BLaER1 treated with 17β-estradiol and CSF1 and Interleukin-3, amounts not matched to agents 10 nM and 100 nM (cell line): ENCODE measurements at regions not wholly inside any gene's neighbourhood (a gene's known extent, or its start where the extent isn't known, plus 50 kb on each side); places are given as distances from the start of the nearest gene placed in this dataset.
"Not testable (repeated sequence)": the region's sequence is repeated elsewhere in the genome, so short reads cannot be mapped to it uniquely, and the experiment has no call there.

Source experiments
- H3K27ac ChIP-seq, 11 experiments: shearing (Covaris generic); formaldehyde crosslinking; 2 replicates each; pipeline ENCODE4 v1.8.1; 2022
- H3K27me3 ChIP-seq, 11 experiments: shearing (Covaris generic); formaldehyde crosslinking; 2 replicates each; pipeline ENCODE4 v1.8.1; 2022
- H3K36me3 ChIP-seq, 11 experiments: shearing (Covaris generic); formaldehyde crosslinking; 2 replicates each; pipeline ENCODE4 v1.8.1; 2022
- H3K4me1 ChIP-seq, 10 experiments: shearing (Covaris generic); formaldehyde crosslinking; 2 replicates each; pipeline ENCODE4 v1.8.1; 2022
- H3K4me2 ChIP-seq, 11 experiments: shearing (Covaris generic); formaldehyde crosslinking; 2 replicates each; pipeline ENCODE4 v1.8.1; 2022
- H3K4me3 ChIP-seq, 10 experiments: shearing (Covaris generic); formaldehyde crosslinking; 2 replicates each; pipeline ENCODE4 v1.8.1; 2022
- H3K9ac ChIP-seq, 11 experiments: shearing (Covaris generic); formaldehyde crosslinking; 2 replicates each; pipeline ENCODE4 v1.8.1; 2022
- H3K9me3 ChIP-seq, 11 experiments: shearing (Covaris generic); formaldehyde crosslinking; replicated peaks in 1 of 11; 2 replicates each; pipeline ENCODE4 v1.8.1; 2022
- H4K20me1 ChIP-seq, 11 experiments: shearing (Covaris generic); formaldehyde crosslinking; 2 replicates each; pipeline ENCODE4 v1.8.1; 2022
- Cebpa-rat ChIP-seq, 11 experiments: shearing (Covaris generic); IDR thresholded peaks; 2 replicates each; pipeline ENCODE4 v1.8.1; 2022

DNA sequence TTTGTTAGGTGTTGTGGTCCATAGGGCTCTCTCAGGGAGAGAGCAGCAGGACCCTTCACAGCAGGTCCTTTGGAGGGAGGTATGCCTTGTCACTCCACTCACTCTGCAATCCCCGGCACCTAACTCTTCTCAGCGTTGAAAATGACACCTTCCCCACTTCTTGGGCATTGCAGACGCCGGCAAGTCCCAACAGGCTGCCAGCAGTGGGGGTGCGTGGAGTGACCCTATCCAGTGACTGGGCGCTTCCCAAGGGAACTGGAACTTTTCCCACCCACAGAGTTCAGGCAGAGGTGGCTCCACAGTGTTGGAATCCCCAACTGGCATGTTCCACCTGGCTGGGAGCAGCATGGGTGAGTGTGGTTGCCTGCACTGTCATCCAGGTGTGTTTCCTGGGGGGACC, 705.1 kb upstream of the FRG1 start:
- Histone ChIP-seq H3K9me3 (peaks cover 21 to 36% (median 33%) of the 10 kb centered on the region in 11 experiments), H3K36me3 (no peaks in the 10 kb centered on the region), H3K4me2 (no peak overlapping the region), H4K20me1 (no peaks in the 10 kb centered on the region), H3K4me3 (no peak overlapping the region), H3K27me3 (no peaks in the 10 kb centered on the region), H3K27ac (no peak overlapping the region), H3K4me1 (no peaks in the 10 kb centered on the region), H3K9ac (no peak overlapping the region)
- TF ChIP-seq Cebpa-rat (IDR thresholded peaks at IDR 0.05) = no peak

DNA sequence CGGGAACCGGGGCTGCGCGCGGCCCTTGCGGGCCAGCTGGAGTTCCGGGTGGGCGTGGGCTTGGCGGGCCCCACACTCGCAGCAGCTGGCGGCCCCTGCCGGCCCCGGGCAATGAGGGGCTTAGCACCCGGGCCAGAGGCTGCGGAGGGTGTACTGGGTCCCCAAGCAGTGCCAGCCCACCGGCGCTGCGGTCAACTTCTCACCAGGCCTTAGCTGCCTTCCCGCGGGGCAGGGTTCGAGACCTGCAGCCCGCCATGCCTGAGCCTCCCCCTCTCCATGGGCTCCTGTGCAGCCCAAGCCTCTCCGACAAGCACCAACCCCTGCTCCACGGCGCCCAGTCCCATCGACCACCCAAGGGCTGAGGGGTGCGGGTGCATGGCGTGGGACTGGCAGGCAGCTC, 704.4 kb upstream of the FRG1 start:
- not testable (repeated sequence) for H3K27me3 ChIP-seq, H3K36me3 ChIP-seq, H3K9ac ChIP-seq, H3K4me3 ChIP-seq, H3K4me2 ChIP-seq, H4K20me1 ChIP-seq, H3K4me1 ChIP-seq, H3K27ac ChIP-seq
- peaks cover 21 to 36% (median 33%) of the 10 kb centered on the region in 11 experiments for H3K9me3 ChIP-seq

DNA sequence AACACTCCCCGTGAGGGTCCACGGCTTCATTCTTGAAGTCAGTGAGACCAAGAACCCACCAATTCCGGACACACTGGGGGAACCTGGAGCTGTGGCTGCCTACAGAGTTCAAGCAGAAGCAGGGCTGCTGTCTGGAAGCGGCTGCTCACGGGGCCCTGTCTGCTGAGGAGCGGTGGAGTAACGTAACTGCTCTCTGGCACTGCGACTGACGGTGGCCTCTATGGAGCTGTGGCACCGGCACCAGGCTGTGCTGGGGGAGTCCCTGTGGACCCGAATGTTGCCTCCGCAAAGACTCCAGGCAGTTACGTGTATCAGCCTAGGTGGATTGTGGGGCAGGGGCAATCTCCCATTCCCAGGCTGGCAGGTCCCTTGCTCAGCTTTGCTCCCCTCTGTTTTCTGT, 703.3 kb upstream of the FRG1 start:
- no peaks in the 10 kb centered on the region for H3K4me1 ChIP-seq
- H3K27me3 ChIP-seq = no peaks in the 10 kb centered on the region
- TF ChIP-seq Cebpa-rat (IDR thresholded peaks at IDR 0.05) = no peak
- H3K4me2 ChIP-seq = no peak overlapping the region
- no peaks in the 10 kb centered on the region for H3K36me3 ChIP-seq
- peaks cover 21 to 36% (median 33%) of the 10 kb centered on the region in 11 experiments for H3K9me3 ChIP-seq
- no peak overlapping the region for H3K9ac ChIP-seq
- no peak overlapping the region for H3K27ac ChIP-seq
- no peaks in the 10 kb centered on the region for H4K20me1 ChIP-seq
- H3K4me3 ChIP-seq = no peak overlapping the region

DNA sequence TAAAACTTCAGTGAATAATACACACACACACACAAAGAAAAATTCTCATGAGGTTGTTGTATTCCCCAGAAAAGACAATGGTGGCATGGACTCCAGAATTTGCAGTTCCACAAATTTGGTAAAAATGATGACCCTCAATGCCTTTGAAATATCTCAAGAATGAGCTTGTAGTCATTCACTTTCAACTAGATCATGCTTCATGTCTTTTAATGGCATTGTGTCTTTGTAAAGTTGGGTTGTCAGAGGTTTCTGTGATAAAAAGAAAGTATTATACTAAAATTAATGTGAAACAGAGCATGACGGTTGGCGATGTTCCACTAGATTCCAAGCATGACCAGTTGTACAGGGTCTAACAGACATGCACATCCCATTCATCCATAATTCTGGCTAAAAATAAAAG, 685.0 kb upstream of the FRG1 start:
- H4K20me1 ChIP-seq = no peaks in the 10 kb centered on the region
- H3K27ac ChIP-seq = no peak overlapping the region
- H3K9ac ChIP-seq = no peak overlapping the region
- no peaks in the 10 kb centered on the region for H3K36me3 ChIP-seq
- H3K27me3 ChIP-seq = no peaks in the 10 kb centered on the region
- no peak for TF ChIP-seq Cebpa-rat (IDR thresholded peaks at IDR 0.05)
- no peaks in the 10 kb centered on the region for H3K4me1 ChIP-seq
- H3K9me3 ChIP-seq = peaks cover 9 to 27% (median 15%) of the 10 kb centered on the region in 11 experiments; a peak in 16 of 22 replicates
- no peak overlapping the region for H3K4me2 ChIP-seq
- no peak overlapping the region for H3K4me3 ChIP-seq

DNA sequence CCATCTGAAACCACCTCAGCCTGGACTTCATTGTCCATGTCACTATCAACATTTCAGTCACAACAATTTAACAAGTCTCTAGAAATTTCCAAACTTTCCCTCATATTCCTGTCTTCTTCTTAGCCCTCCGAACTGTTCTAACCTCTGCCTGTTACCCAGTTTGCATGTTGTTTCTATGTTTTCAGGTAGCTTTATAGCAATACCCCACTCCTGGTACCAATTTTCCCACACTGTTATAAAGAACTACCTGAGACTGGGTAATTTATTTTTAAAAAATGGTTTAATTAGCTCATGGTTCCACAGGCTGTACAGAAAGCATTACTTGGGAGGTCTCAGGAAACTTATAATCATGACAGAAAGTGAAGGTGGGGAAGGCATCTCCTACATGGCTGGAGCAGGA, 679.2 kb upstream of the FRG1 start:
- Histone ChIP-seq H3K4me1 (no peaks in the 10 kb centered on the region), H3K4me3 (no peak overlapping the region), H3K27me3 (no peaks in the 10 kb centered on the region), H3K27ac (no peak overlapping the region), H4K20me1 (no peaks in the 10 kb centered on the region), H3K9ac (no peak overlapping the region), H3K9me3 (peaks cover 0 to 19% (median 10%) of the 10 kb centered on the region in 11 experiments; a peak in 17 of 22 replicates), H3K36me3 (no peaks in the 10 kb centered on the region), H3K4me2 (no peak overlapping the region)
- no peak for TF ChIP-seq Cebpa-rat (IDR thresholded peaks at IDR 0.05)

DNA sequence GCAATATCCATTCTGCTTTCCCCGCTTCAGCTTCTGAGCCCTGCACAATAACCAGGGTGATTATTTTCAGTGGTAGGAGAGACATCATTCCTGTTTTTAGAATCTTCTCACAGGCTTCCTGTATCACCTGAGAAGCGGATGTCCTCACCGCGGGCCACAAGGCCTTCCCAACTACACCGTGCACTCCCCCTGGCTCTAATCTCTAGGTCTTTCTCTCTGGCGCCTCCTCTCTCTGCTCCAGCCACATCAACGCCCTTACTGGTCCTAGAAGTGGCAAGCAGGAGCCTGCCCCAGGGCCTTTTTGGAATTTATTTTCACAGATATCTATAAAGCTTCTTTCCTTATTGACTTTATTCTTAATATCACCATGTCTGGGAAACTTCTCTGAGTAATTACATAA, 675.2 kb upstream of the FRG1 start:
- Histone ChIP-seq H3K4me3 (no peak overlapping the region), H3K9me3 (peaks cover 0 to 15% (median 10%) of the 10 kb centered on the region in 11 experiments; a peak in 17 of 22 replicates), H3K4me1 (no peaks in the 10 kb centered on the region), H4K20me1 (no peaks in the 10 kb centered on the region), H3K27me3 (no peaks in the 10 kb centered on the region), H3K9ac (no peak overlapping the region), H3K27ac (no peak overlapping the region), H3K4me2 (no peak overlapping the region), H3K36me3 (no peaks in the 10 kb centered on the region)
- TF ChIP-seq Cebpa-rat (IDR thresholded peaks at IDR 0.05) = no peak

DNA sequence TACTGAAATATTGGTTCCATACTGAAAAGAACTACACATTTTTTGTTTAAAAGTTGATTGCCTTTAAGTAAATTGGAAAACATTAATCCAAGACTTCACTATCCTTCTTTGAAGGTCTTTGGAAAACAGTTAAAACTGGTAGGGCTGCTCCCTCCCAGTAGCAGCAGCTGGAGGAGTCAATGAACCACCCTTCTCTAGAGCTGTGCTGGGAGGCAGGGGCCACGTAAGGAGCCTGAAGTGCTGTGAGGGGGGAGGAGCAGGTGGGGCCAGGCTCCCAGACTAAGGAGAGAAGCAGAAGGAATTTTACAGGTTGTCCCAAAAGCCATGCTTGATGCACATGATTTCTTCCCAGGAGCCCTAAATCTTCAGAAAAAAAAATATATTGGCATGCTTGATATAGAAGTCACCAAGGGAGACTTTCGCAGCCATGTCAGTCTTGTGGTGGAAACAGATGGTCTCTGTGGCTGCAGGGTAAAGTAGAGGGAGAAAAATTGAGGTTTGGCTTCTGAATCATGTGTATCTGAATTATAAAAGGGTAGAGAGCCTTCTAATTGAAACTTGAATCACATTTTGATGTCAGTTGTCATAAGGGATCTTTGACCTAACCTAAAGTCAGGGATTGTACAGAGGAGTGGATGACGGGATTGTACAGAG, 673.2 kb upstream of the FRG1 start:
- H3K27ac ChIP-seq = no peak overlapping the region
- no peaks in the 10 kb centered on the region for H3K4me1 ChIP-seq
- no peak overlapping the region for H3K4me2 ChIP-seq
- no peak overlapping the region for H3K4me3 ChIP-seq
- no peak overlapping the region for H3K9ac ChIP-seq
- H4K20me1 ChIP-seq = no peaks in the 10 kb centered on the region
- no peaks in the 10 kb centered on the region for H3K36me3 ChIP-seq
- H3K9me3 ChIP-seq = no peaks in the 10 kb centered on the region
- H3K27me3 ChIP-seq = no peaks in the 10 kb centered on the region
- no peak for TF ChIP-seq Cebpa-rat (IDR thresholded peaks at IDR 0.05)

DNA sequence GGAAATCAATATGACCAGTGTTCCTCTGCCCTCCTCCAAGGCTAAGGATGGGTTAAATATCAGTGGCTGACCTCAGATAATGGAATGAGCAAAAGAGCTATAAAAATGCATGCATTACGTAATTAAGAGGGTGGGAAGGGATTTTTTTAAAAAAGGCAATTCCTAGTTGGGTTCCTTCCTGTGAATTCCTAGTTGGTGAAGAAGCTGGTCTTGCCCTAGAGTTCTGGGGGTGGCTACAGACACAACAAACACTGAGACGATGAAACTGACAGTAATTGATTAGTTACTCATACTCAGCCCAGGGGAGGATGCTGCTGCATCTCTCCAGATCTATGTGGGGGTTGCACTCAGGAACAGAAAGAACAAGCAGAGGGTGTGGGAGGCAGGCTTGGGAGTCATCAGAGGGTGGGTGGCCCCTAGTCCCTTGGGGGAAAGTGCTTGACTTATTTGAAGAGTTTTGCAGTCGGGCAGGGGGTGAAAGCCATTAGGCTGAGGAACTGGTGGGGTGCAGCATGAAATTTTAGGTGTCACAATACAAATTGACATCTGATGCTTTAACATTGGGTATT, 662.0 kb upstream of the FRG1 start:
- Histone ChIP-seq H3K27ac (no peak overlapping the region), H3K27me3 (no peaks in the 10 kb centered on the region), H3K9ac (no peak overlapping the region), H4K20me1 (no peaks in the 10 kb centered on the region), H3K4me1 (no peaks in the 10 kb centered on the region), H3K36me3 (no peaks in the 10 kb centered on the region), H3K4me3 (no peak overlapping the region), H3K4me2 (no peak overlapping the region), H3K9me3 (no peaks in the 10 kb centered on the region)
- no peak for TF ChIP-seq Cebpa-rat (IDR thresholded peaks at IDR 0.05)

DNA sequence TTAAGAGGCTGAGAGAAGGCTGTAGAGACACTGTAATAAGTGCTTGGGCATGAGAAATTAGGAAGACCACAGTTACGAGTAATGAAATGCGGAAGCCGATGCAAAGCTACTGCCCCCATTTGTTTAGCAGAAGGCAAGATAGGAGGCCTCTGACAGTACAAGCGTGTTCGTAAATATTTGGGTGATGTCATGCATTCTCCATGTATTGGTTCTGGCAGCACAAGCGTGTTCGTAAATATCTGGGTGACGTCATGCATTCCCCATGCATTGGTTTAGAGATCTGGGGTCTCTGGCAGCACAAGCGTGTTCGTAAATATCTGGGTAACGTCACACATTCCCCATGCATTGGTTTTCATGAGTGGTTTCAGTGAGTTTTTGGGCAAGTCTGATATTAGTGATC, 661.5 kb upstream of the FRG1 start:
- Histone ChIP-seq H3K4me1 (no peaks in the 10 kb centered on the region), H3K9ac (no peak overlapping the region), H3K27ac (no peak overlapping the region), H3K27me3 (no peaks in the 10 kb centered on the region), H3K4me2 (no peak overlapping the region), H3K36me3 (no peaks in the 10 kb centered on the region), H3K9me3 (no peaks in the 10 kb centered on the region), H4K20me1 (no peaks in the 10 kb centered on the region), H3K4me3 (no peak overlapping the region)
- TF ChIP-seq Cebpa-rat (IDR thresholded peaks at IDR 0.05) = no peak

DNA sequence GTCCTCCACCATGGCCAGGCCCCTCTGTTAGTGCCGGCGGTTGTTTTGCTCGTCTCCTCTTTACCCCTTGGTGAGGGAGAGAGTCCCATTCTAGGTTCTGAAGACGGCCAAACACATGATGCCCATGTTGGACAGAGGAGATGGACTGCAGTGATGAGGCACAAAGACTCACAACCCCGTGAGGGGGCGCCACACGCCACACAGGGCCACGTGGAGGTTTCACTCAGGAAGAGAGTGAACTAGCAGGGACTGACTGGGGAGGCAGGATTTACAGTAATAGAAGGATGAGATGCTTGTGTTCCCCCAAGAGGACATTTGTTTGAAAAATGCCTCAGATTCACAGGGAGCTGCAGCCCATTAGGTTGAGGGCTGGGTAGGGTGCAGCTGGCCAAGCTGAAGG, 655.3 kb upstream of the FRG1 start:
- Histone ChIP-seq H3K4me2 (no peak overlapping the region), H3K9ac (no peak overlapping the region), H3K9me3 (no peaks in the 10 kb centered on the region), H3K27me3 (no peaks in the 10 kb centered on the region), H3K4me1 (peaks cover 0 to 10% (median 0%) of the 10 kb centered on the region in 10 experiments; a peak in 2 of 20 replicates), H3K36me3 (no peaks in the 10 kb centered on the region), H3K4me3 (no peak overlapping the region), H3K27ac (no peak overlapping the region), H4K20me1 (no peaks in the 10 kb centered on the region)
- no peak for TF ChIP-seq Cebpa-rat (IDR thresholded peaks at IDR 0.05)
